GM13976 (cell line): ENCODE measurements at regions not wholly inside any gene's neighbourhood (a gene's known extent, or its start where the extent isn't known, plus 50 kb on each side); places are given as distances from the start of the nearest gene placed in this dataset.

Experiments used
- DNase-seq: peaks from one replicate; pipeline ENCODE4 v3.0.0; 2012; ENCODE audit warnings: low spot score
- CTCF ChIP-seq: IDR thresholded peaks from 2 replicates; pipeline ENCODE4 v1.5.1; 2012; ENCODE audit warnings: borderline replicate concordance, mild to moderate bottlenecking; ENCODE audit not compliant: insufficient read depth; ENCODE audit errors: extremely low read depth, missing control alignments, control extremely low read depth
- in situ Hi-C: fragments of 300-500 bp; cut with MboI; formaldehyde crosslinking; loops from one replicate; pipeline ENCODE4 v1.12.0; 2022; ENCODE audit warnings: low sequenced_read_pairs, mixed read lengths, inconsistent platforms; ENCODE audit not compliant: unreplicated experiment

GRCh38 chr13:64845110-64845509, 2385.0 kb downstream of the PCDH9 start:
- no peak for TF ChIP-seq CTCF
- DNase-seq, result no peak
- in situ Hi-C loops, result no loop called here

- in situ Hi-C loops, result no loop called here
- DNase-seq, result no peak
- TF ChIP-seq CTCF, result no peak
Observed at GRCh38 chr13:64819081-64819480, 2411.1 kb downstream of the PCDH9 start.

- DNase-seq, result no peak
- no peak for TF ChIP-seq CTCF
- in situ Hi-C loops, result no loop called here
Observed at GRCh38 chr13:64817691-64818090, 2412.4 kb downstream of the PCDH9 start.

GRCh38 chr13:64810750-64811149, 2419.4 kb downstream of the PCDH9 start:
- in situ Hi-C loops, result no loop called here
- TF ChIP-seq CTCF, result no peak
- DNase-seq, result no peak

- in situ Hi-C loops, result no loop called here
- DNase-seq, result no peak
- TF ChIP-seq CTCF, result no peak
Observed at GRCh38 chr13:64808704-64809103, 2421.4 kb downstream of the PCDH9 start.

- DNase-seq, result no peak
- in situ Hi-C loops, result no loop called here
- no peak for TF ChIP-seq CTCF
Observed at GRCh38 chr13:64801768-64802167, 2428.4 kb downstream of the PCDH9 start.

- no peak for DNase-seq
- in situ Hi-C loops, result no loop called here
- no peak for TF ChIP-seq CTCF
Observed at GRCh38 chr13:64798422-64798821, 2431.7 kb downstream of the PCDH9 start.
